ENCODE measurements at regions not wholly inside any gene's neighbourhood (a gene's known extent, or its start where the extent isn't known, plus 50 kb on each side); places are given as distances from the start of the nearest gene placed in this dataset.
"Not testable (repeated sequence)": the region's sequence is repeated elsewhere in the genome, so short reads cannot be mapped to it uniquely, and the experiment has no call there.

DNA sequence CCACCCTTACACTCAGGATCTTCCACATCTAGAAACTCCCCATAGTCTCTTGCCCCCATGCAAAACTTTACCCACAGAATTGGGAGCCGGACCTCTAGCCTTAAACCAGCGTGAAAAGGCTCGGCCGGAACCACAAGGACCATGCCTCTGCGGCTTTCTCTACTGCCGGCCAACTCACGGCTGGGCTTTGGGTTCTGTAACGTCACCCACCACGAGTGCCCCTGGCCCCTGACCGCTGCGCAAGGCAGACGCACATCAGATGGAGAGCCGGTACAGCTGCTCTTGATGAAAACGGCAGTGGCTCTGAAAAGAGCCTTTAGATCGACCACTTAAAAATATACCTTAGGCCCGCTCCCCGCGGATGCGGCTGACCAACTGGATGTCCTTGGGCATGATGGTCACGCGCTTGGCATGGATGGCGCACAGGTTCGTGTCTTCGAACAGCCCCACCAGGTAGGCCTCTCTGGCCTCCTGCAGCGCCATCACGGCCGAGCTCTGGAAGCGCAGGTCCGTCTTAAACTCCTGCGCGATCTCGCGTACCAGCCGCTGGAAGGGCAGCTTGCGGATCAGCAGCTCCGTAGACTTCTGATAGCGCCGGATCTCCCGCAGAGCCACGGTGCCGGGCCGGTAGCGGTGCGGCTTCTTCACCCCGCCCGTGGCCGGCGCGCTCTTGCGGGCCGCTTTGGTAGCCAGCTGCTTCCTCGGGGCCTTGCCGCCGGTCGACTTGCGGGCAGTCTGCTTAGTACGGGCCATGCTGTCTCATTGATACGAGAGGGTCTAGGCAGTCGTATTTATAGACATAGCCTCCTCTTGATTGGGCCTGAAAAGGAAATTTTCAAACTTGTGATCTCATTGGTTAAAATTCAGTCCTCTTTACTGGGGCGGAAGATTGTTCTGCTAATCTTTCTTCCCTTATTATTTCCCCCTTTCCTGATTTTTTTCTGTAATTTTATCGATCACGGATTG lies 66.3 kb downstream of the FAM72C start:
- H3K9me3 Mint-ChIP-seq; H3K4me1 Mint-ChIP-seq (ENCODE audit: low read depth); H3K36me3 Mint-ChIP-seq (ENCODE audit: low read depth); H3K27me3 Mint-ChIP-seq (ENCODE audit: low read depth); H3K27ac Mint-ChIP-seq: not testable (repeated sequence)
- H3K4me3 Mint-ChIP-seq, result peak overlapping the region; percentile 63

DNA sequence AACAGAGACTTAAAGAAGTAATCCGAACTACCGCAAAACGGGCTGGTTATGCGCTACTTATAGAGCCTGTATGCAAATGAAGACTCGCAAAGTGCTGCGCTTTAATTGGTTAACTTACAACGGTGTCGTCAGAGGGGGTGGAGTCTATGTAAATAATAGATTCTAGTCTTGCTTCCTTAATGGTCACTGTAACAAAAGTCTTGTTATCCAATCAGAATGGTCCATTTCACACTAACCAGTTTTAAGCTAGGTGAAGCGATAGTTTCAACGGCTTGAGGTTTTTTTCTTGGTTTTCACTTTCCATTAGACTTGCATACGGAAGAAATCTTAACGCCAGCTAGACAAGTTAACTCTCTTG lies 67.2 kb downstream of the FAM72C start:
- not testable (repeated sequence) for H3K4me3 Mint-ChIP-seq; H3K36me3 Mint-ChIP-seq (ENCODE audit: low read depth); H3K27ac Mint-ChIP-seq; H3K27me3 Mint-ChIP-seq (ENCODE audit: low read depth); H3K4me1 Mint-ChIP-seq (ENCODE audit: low read depth); H3K9me3 Mint-ChIP-seq

DNA sequence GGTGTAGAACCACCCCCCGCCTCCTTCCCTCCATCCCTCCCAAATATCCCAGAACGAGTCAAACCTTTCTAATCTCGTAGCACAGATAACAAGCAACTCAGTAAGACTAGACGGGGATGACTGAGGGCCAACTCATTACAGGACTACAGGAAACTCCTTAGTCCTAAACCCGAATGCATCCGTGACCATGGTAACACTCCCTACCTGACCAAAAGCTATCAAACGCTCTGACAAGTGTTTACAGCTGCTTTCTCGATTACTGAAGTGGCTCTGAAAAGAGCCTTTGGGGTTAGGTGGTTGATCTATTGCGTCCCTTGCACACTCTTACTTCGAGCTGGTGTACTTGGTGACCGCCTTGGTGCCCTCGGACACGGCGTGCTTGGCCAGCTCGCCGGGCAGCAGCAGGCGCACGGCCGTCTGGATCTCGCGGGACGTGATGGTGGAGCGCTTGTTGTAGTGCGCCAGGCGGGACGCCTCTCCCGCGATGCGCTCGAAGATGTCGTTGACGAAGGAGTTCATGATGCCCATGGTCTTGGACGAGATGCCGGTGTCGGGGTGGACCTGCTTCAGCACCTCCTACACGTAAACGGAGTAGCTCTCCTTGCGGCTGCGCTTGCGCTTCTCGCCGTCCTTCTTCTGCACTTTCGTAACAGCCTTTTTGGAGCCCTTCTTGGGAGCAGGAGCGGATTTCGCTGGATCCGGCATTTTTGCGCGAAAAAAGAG lies 67.7 kb downstream of the FAM72C start:
- H3K27ac Mint-ChIP-seq; H3K4me3 Mint-ChIP-seq; H3K27me3 Mint-ChIP-seq (ENCODE audit: low read depth); H3K9me3 Mint-ChIP-seq; H3K36me3 Mint-ChIP-seq (ENCODE audit: low read depth); H3K4me1 Mint-ChIP-seq (ENCODE audit: low read depth): not testable (repeated sequence)

DNA sequence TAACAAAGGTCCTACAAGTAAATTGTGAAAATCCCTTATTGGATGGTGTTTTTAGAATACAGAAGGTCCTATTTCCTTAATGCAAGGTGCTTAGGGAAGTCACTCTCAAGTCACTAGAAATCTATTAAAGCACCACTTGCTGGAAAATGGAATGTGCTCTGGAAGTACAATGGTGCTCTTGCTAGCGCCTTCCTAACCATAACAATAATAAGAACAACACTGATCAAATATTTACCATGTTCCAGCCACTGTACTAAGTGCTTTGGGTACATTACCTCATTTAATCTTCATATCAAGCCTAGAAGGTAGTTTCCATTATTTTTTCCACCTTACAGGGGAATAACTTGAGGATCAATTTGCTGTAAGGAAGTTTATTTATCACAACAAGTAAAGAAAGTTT lies 75.4 kb downstream of the FAM72C start:
- H3K36me3 Mint-ChIP-seq (ENCODE audit: low read depth); H3K4me1 Mint-ChIP-seq (ENCODE audit: low read depth); H3K9me3 Mint-ChIP-seq; H3K27ac Mint-ChIP-seq; H3K4me3 Mint-ChIP-seq; H3K27me3 Mint-ChIP-seq (ENCODE audit: low read depth): not testable (repeated sequence)

DNA sequence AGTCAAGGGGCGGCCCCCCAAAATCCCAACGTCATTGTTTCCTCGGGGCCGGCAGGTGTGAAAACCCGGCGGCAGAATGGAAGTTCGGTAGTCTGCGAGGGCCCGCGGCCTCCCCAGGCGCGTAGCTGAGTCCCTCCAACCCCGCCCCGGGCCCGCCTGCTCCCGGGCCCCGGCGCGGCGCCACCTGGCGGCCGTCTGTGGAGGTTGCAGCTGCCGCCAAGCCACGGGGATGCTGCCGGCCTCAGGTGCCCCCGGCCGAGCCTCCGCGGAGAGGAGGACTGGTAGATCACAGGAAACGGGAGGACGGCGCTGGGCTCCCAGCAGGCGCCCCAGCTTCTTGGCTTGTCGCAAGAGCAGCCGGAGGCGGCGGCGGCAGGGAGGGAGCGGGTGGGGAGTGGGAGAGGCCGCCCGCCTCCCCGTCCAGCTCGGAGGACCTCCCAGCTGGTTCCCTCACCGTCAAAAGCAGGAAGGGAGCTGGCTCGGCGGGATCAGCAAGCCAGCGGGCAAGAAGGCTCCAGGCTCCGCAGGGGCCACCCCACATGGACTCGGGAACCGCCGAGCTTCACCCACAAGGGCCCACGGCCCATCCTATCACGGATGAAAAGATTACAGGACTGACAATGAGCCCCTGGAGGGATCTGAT lies 86.7 kb downstream of the FAM72C start:
- not testable (repeated sequence) for H3K4me3 Mint-ChIP-seq; H3K36me3 Mint-ChIP-seq (ENCODE audit: low read depth); H3K4me1 Mint-ChIP-seq (ENCODE audit: low read depth); H3K27me3 Mint-ChIP-seq (ENCODE audit: low read depth); H3K27ac Mint-ChIP-seq; H3K9me3 Mint-ChIP-seq

DNA sequence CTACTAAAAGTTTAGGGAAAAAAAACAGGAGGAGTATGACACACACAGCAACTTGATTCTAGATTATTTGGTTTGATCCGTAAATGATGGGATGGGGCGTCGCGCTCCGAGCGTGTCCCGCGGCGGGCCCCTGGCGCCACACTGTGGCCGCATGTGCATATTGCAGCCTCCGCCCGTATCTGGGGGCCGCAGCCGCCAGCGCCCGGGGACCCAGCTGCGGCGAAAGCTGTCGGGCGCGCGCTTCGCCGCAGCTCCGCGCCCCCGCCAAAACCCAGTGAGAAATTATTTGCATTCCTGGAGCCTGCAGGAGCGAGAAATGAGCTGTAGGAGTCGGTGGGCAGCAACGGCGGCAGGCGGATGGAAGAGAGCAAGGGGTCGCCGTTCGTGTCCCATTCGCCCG lies 87.3 kb downstream of the FAM72C start:
- peak overlapping the region; percentile 57 for H3K4me3 Mint-ChIP-seq
- H3K27ac Mint-ChIP-seq; H3K9me3 Mint-ChIP-seq; H3K27me3 Mint-ChIP-seq (ENCODE audit: low read depth); H3K4me1 Mint-ChIP-seq (ENCODE audit: low read depth); H3K36me3 Mint-ChIP-seq (ENCODE audit: low read depth): not testable (repeated sequence)

DNA sequence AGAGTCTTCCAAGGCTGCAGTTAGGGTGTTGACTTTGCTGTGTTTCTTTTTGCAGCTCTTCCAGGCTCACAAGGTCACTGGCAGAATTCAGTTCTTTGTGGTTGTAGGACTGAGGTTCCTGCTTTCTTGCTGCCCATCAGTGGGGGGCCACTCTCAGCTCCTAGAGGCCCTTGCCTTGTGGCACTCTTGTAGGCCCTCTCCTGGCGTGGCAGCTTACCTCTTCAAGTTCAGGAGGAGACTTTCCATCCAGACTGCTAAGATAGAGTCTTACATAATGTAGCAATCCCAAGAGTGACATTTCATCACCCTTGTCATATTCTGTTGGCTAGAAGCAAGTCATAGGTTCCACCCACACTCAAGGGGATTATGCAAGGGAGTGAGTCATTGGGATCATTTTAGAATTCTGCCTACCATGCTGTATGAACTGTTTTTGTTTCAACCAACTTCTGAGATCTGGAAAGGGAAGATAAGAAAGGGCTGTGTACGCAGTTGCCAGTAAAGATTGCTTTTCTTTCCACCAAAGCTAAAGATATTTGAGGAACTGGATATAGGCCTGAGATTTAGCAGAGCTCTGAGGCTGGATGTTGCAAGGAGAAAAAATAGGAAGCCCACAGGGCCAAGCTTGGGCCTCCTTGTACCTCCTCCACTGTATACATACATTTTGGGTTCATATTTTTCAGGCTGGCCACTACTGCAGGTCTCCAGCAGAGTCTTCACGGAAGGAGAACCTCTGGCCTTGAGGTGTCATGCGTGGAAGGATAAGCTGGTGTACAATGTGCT lies 91.8 kb downstream of the FAM72C start:
- H3K27ac Mint-ChIP-seq; H3K27me3 Mint-ChIP-seq (ENCODE audit: low read depth); H3K9me3 Mint-ChIP-seq; H3K4me3 Mint-ChIP-seq; H3K36me3 Mint-ChIP-seq (ENCODE audit: low read depth); H3K4me1 Mint-ChIP-seq (ENCODE audit: low read depth): not testable (repeated sequence)

DNA sequence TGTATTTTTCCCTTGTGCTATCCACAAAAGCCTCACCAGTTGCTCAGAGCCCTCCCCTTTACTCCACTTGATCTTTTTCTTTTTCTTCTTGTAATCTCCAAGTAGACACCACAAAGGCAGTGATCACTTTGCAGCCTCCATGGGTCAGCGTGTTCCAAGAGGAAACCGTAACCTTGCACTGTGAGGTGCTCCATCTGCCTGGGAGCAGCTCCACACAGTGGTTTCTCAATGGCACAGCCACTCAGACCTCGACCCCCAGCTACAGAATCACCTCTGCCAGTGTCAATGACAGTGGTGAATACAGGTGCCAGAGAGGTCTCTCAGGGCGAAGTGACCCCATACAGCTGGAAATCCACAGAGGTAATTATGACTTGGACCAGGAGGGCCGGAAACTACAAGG lies 95.8 kb downstream of the FAM72C start:
- not testable (repeated sequence) for H3K36me3 Mint-ChIP-seq (ENCODE audit: low read depth); H3K4me1 Mint-ChIP-seq (ENCODE audit: low read depth); H3K9me3 Mint-ChIP-seq; H3K4me3 Mint-ChIP-seq; H3K27ac Mint-ChIP-seq; H3K27me3 Mint-ChIP-seq (ENCODE audit: low read depth)

DNA sequence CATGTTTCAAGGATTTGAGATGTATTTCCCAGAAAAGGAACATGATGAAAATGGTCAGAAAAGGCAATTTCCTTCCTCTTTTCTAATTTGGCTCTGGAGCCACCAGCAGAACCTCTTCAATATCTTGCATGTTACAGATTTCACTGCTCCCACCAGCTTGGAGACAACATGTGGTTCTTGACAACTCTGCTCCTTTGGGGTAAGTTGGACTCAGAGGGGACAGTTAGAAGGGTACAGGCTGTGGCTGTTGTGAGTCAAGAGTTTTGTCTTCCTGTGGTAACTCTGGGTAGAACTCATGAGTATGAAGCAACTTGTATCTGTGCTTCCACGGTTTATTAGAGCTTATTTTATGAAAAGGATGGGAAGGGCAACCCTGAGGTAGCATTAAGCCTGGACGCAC lies 97.2 kb downstream of the FAM72C start:
- H3K36me3 Mint-ChIP-seq (ENCODE audit: low read depth); H3K4me1 Mint-ChIP-seq (ENCODE audit: low read depth); H3K9me3 Mint-ChIP-seq; H3K4me3 Mint-ChIP-seq; H3K27me3 Mint-ChIP-seq (ENCODE audit: low read depth); H3K27ac Mint-ChIP-seq: not testable (repeated sequence)

DNA sequence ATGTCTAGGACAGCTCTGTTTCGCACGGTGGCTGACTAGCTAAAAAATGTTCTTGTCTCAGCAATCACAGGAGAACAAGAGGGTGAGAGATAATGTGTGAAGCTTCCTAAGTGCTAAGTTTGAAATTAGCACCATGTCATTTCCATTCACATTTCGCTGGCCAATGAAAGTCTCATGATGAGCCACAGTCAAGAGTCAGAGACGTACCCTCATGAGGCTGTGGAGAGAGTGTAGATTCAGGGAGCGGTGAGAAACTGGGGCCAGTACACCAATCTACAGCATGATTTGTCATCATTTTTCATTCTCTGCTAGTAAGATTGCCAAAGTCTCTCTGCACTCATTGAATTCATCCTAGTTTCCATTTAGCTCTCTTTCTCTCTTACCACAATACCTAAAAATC lies 98.1 kb downstream of the FAM72C start:
- not testable (repeated sequence) for H3K9me3 Mint-ChIP-seq, H3K27ac Mint-ChIP-seq

DNA sequence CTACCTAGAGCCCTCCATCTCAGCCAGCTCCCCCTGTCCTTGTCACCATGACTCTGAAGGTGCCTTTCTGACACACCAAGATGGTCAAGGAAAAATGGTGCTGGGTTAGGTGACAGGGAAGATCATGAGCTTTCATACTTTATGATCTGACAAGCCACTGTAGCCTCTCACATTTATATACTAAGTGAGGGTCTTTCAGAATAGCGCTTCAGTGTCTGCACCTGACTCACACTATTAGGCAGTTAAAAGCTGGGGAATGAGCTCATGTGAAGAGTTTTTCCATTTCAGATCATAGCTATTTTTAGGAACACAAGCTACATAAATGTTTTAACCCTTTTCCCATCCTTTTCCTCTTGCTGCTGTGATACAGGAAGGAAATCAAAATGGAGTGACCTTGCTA lies 101.4 kb downstream of the FAM72C start:
- H3K27me3 Mint-ChIP-seq (ENCODE audit: low read depth); H3K9me3 Mint-ChIP-seq; H3K36me3 Mint-ChIP-seq (ENCODE audit: low read depth); H3K4me3 Mint-ChIP-seq; H3K27ac Mint-ChIP-seq; H3K4me1 Mint-ChIP-seq (ENCODE audit: low read depth): not testable (repeated sequence)

More for the DNA sequence above, 98.1 kb downstream of the FAM72C start:
- H3K27me3 Mint-ChIP-seq (ENCODE audit: low read depth); H3K4me1 Mint-ChIP-seq (ENCODE audit: low read depth); H3K36me3 Mint-ChIP-seq (ENCODE audit: low read depth); H3K4me3 Mint-ChIP-seq: not testable (repeated sequence)

DNA sequence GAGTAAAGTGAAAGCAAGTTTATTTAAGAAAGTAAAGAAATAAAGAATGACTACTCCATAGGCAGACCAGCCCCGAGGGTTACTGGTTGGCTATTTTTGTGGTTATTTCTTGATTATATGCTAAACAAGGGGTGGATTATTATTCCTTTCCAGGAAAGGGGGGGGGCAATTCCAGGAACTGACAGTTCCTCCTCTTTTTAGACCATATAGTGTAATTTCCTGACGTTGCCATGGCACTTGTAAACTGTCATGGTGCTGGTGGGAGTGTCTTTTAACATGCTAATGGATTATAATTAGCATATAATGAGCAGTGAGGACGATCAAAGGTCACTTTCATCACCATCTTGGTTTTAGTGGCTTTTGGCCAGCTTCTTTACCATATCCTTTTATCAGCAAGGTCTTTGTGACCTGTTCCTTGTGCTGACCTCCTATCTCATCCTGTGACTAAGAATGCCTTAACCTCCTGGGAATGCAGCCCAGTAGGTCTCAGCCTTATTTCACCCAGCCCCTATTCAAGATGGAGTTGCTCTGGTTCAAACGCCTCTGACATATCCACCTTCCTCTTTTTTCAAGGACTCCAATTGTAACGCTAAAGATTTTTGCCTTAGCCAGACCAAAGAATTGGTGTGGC lies 104.1 kb downstream of the FAM72C start:
- not testable (repeated sequence) for H3K27ac Mint-ChIP-seq

DNA sequence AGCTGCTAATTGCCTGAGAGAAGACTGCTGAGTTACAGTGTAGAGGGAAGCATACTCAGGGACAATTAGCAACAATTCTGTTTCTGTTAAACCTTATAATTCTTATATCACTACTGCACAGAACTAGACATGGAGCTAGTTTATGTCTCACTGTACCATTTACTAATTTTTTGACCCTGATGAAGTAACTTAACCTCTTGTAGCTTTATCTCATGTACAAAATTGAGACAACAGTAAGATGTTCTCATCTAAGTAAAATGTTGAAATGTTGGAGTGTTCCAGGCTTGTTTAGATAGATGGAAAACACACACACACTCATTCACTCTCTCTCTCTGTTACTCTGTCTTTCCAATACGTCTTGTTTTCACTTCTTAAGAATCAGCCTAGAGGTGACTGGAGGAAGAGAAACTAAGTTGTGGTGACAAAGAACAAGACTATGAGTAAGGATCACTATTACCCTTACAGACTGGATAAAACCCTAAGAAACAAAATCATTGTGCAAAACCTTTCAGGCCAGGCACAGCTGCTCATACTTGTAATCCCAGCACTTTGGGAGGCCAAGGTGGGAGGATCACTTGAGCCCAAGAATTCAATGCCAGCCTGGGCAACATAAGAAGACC lies 107.8 kb downstream of the FAM72C start:
- H3K27ac Mint-ChIP-seq; H3K36me3 Mint-ChIP-seq (ENCODE audit: low read depth); H3K4me3 Mint-ChIP-seq; H3K9me3 Mint-ChIP-seq; H3K27me3 Mint-ChIP-seq (ENCODE audit: low read depth); H3K4me1 Mint-ChIP-seq (ENCODE audit: low read depth): not testable (repeated sequence)

More for the DNA sequence above, 104.1 kb downstream of the FAM72C start:
- not testable (repeated sequence) for H3K4me3 Mint-ChIP-seq; H3K27me3 Mint-ChIP-seq (ENCODE audit: low read depth); H3K36me3 Mint-ChIP-seq (ENCODE audit: low read depth); H3K4me1 Mint-ChIP-seq (ENCODE audit: low read depth); H3K9me3 Mint-ChIP-seq

DNA sequence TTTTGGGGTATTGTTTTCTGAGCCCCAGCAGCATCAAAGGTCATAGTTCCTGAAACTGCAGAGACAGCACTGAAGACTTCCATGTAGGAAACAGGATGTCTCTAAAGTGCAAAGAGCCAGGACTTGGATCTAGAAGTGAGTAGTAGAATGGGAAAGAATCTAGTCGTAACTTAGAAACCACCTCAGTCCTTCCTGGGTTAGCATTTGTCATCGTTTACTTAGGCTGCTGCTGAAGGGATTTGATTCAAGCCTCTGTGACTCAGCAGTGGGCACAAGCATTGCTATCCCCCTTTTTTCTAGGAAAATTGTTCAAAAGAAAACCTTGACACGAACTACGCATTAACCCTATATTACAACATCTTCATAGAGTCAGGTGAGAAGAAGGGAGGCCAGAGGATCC lies 109.1 kb downstream of the FAM72C start:
- H3K36me3 Mint-ChIP-seq (ENCODE audit: low read depth); H3K27ac Mint-ChIP-seq; H3K4me1 Mint-ChIP-seq (ENCODE audit: low read depth); H3K4me3 Mint-ChIP-seq; H3K27me3 Mint-ChIP-seq (ENCODE audit: low read depth); H3K9me3 Mint-ChIP-seq: not testable (repeated sequence)
